PC-9 (cell line): ENCODE measurements at regions not wholly inside any gene's neighbourhood (a gene's known extent, or its start where the extent isn't known, plus 50 kb on each side); places are given as distances from the start of the nearest gene placed in this dataset.

Experiments
- CTCF ChIP-seq: fragments of 200-600 bp; sonication (generic); conservative IDR thresholded peaks from 2 replicates; pipeline ENCODE4 v1.6.1; 2017; ENCODE audit warnings: mixed run types, antibody characterized with exemption, mild to moderate bottlenecking, moderate library complexity
- EZH2 ChIP-seq: fragments of 200-600 bp; sonication (generic); IDR thresholded peaks from 2 replicates; pipeline ENCODE4 v1.8.0; 2017; ENCODE audit warnings: antibody characterized with exemption, low read depth

- no peak for TF ChIP-seq EZH2
- no peak for TF ChIP-seq CTCF
Observed at GRCh38 chr18:44458777-44459176, 221.9 kb upstream of the SETBP1 start.
